GM18858 (cell line): ENCODE measurements at regions not wholly inside any gene's neighbourhood (a gene's known extent, or its start where the extent isn't known, plus 50 kb on each side); places are given as distances from the start of the nearest gene placed in this dataset.
"Not testable (repeated sequence)": the region's sequence is repeated elsewhere in the genome, so short reads cannot be mapped to it uniquely, and the experiment has no call there.

Source experiments
- ATAC-seq: cut with Tn5 transposase; IDR thresholded peaks from one replicate; pipeline ENCODE4 v1.9.1; 2021; ENCODE audit not compliant: unreplicated experiment

DNA sequence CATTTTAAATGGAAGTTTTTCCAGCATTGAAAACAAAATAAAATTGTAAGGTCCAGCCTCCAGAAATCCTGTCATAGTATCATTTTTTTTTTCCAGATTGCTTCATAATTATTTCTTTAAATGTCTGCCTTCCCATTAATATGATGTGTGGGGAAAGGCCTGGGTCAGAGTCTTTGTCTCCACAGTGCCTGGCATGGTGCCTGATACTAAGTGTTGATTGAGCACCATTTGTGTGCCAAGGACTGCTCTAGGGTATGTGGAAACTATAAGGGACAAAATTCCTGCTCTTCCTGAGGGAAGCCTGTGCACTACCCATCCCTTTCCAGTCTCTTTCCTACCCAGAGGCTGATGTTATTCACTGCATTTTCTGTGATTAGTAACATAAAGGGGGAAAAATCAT, 53.1 kb upstream of the BEND4 start:
- no peak for ATAC-seq

DNA sequence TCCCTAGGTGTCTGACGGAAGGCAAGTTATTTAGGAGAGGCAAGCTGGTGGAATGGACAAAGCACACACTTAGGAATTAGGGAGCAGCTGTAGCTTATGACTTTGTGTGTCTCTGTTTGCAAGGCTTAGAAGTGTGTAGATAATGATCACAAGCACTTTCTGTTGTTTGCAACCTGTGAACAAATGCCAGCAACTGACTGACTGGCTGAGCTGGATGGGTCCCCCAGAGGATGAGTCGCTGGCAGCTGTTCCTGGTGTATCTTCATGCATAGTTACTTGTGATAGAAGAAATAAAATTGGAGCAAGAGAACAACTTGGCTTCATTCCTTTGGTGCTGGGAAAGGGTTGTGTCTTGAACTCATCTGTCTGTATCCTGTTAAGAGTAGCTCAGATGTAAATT, 64.2 kb upstream of the BEND4 start:
- ATAC-seq = no peak

DNA sequence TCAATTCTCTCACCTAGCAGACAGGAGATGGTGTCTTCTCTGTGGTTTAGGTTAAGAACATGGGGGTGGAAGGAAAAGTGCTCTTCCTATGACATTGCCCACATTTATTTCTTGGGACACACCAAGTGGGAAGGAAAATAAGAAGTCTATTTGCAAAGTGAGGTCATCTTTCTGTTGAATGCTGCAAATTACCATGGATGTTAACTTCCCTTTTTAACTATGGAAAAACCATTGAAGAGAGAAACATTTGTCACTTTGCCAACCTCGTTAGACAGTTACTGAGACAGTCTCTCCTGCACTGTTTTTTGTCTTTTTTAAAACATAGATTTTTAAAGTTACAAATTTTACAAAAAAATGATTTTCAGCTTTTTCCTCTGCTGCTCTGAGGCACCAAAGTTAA, 72.8 kb upstream of the BEND4 start:
- ATAC-seq = no peak

DNA sequence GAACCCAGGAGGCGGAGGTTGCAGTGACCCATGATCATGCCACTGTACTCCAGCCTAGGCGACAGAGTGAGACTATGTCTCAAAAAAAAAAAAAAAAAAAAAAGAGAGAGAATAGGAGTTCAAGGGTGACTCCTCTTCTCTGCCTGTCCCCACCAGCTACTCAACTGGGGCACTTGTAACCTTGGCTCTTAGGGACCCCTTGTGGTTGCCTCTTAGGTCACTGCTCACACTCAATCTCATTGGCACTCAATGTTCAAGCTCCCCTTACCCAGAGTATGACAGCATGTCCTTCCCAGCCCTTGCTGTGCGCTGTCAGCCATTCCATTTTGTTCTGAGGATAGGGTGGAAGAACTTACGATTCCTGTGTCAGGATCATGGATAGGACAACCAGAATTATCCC, 82.4 kb upstream of the BEND4 start:
- ATAC-seq = no peak

DNA sequence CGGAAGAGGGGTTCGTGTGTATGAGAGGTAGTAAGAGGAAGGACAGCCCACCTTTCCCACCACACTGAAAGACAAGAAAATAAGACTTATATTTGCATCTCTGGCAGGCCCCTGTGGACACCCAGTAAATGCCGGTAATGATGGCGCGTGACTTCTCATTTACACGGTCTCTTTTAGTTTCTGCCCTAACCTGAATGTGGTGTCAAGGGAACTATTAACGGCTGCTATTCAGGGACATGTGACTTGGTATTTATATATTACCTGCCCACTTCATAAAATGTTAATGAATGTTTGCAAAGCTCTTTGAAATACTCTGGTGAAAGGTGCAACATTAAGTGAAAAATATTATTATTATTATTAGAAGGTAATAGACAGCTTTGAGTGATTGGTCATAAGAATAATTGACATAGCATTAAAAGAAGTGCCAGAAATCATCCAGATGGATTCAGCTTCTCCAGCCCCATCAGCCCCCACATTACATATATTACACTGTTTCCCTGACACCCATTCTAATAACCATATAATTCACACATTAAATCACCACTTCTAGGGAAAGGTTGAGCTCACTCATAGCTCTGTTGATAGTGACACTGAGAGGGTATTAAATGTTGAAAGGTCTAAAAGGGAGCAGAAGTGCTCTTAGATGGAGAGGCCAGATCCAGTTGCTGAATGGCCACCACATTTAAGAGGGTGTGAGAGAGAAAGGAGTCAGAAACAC, 83.0 kb upstream of the BEND4 start:
- no peak for ATAC-seq

DNA sequence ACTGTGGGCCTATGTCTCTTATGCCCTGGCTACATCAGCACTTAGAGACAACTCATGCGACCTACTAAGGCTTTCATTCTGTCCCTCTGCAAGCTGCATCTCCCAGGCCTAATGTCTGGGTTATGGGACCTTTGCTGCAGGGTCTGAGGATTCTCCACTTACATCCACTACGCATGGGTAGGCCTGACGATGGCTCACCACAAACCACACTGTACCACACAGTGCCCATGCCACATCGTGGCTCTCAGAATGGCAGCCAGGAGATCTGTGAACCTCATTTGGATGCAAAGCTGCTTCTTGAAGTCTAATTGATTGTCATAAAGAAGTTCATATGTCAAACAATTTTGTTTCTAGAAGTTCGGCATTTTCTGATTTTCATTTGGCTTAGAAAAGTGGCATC, 84.6 kb upstream of the BEND4 start:
- ATAC-seq = no peak

DNA sequence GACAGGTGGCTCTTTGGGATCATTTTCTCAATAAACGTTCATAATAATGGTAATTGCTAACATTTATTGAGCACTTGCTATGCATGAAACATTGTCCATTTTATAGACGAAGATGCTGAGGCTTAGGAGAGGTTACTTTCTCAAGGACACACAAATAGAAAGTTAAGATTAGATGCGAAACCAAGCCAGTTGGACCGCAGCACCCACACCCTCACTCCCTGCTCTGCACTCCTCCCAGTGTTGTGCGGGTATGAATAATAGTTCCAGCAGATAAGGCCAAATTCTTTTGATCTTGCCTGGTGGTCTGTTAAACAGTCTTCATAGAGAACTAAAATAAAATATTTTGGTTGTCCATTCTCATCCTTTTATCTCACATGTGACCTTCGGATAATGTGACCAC, 85.0 kb upstream of the BEND4 start:
- no peak for ATAC-seq

DNA sequence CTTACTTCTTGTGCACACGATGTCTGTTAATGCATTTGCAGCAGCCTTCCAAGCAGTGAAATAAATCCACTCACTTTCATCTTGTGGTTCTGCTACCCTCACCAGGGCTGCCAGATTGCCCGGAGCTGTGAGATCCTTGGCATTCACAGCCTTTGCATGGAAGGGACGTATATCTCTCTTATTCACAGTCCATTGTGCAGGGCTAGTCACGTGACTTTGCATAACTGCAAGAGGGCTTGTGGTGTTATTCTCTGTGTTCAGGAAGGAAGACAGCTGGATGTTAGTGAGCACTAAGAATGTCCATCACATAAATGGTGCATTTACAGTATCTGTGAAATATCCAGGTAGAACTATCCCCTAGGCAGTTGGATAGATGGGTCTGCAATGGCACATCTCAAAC, 96.5 kb upstream of the BEND4 start:
- no peak for ATAC-seq

DNA sequence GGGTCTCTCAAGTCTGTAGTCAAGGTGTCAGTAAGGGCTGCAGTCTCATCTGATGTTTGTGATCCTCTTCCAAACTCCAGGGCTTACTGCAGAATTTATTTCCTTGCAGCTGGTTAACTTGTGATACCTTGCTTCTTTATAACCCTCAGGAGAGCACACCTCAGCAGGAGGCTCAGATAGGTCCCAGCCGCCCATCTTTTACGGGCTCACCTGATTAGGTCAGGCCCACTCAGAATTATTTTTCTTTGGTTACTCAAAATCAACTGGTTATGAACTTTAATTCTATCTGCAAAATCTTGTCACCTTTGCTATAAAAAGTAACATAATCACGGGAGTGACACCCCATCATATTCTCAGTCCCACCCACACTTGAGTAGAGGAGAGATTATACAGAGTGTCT, 99.9 kb upstream of the BEND4 start:
- no peak for ATAC-seq

DNA sequence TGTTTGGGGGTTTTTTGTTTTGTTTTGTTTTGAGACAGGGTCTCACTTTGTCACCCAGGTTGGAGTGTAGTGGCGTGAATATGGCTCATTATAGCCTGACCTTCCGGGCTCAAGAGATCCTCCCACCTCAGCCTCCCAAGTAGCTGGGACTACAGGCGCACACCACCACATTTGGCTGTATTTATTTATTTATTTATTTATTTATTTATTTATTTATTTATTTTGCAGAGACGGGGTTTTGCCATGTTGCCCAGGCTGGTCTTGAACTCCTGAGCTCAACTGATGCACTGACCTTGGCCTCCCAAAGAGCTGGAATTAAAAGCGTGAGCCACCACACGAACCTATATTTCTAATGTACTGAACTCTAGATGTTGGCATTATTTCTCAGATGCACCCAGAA, 105.2 kb upstream of the BEND4 start:
- ATAC-seq = not testable (repeated sequence)

DNA sequence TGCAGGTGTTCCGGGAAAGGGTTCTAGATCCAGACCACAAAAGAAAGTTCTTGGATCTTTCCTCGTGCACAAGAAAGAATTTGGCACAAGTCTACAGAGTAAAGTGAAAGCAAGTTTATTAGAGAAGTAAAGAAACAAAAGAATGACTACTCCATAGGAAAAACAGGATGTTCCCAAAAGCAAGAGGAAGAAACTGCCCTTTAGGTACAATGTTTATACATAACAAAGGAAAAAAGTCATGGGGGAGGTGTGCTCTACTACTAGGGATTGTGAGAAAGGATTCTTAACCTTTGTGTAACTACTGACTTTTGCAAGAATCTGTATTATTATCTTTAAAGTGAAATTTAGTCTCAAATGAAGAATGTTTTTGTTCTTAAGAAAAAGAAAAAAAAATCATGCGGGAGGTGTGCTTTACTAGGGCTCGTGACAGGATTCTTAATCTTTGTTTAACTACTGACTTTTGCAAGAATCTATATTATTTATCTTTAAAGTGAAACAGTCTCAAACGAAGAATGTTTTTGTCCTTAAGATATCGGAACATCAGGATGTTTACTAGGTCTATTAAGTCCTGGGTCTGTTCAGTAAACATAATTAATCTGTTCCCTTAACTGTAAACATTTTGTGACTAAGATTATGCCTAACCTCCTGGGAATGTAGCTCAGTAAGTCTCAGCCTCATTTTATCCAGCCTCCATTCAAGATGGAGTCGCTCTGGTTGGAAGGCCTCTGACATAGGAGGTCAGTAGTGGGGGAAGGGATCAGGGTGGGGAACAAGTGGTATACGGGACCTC, 110.4 kb upstream of the BEND4 start:
- no peak for ATAC-seq

DNA sequence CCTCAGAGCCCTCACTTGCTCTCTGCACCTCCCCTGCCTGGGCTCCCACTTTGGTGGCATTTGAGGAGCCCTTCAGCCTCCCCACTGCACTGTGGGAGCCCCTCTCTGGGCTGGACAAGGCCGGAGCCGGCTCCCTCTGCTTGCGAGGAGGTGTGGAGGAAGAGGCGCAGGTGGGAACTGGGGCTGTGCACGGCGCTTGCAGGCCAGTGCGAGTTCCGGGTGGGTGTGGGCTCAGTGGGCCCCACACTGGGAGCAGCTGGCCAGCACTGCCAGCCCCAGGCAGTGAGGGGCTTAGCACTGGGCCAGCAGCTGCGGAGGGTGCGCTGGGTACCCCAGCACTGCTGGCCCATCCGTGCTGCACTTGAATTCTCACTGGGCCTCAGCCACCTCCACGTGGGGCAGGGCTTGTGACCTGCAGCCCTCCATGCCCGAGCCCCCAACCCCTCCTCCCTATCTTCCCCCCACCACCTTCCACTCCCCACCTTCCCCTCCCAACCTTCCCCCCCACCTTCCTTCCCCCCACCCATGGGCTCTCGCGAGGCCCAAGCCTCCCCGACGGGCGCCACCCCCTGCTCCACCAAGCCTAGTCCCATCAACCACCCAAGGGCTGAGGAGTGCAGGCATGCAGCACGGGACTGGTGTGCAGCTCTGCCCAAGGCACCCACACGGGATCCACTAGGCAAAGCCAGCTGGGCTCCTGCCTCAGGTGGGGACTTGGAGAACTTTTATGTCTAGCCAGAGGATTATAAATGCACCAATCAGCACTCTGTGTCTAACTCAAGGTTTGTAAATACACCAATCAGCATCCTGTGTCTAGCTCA, 113.5 kb upstream of the BEND4 start:
- ATAC-seq = no peak

DNA sequence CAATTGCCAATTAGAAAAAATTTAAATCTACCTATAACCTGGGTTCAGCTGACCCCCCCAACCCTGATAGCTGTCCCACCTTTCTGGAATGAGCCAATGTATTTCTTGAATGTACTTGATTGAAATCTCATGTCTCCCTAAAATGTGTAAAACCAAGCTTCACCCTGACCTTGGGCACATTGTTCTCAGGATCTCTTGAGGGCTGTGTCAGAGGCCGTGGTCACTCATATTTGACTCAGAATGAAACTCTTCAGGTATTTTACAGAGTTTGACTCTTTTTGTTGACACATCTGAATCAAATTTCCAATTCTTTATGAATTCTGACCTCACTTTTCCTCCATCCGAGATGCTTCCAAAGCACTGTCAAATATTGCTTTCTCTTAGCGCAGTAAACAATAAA, 115.3 kb upstream of the BEND4 start:
- no peak for ATAC-seq

DNA sequence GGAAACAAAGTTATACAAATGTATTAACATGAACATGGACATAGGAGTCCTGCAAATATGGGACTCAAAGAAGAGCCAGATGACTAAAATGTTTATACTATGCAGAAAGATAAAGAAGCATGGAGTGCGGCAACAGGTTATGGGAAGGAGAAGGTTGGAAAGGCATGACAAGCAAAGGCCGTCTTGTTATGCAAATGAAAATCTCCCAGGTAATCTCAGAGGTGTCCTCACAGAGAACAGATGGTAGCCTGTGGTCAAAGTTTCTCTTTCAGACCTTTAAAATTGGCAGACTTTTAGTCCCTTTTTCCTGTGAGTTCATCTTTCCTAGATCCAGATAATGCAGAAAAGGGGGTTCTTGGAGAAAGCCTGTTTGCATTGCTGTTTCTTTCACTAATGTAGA, 116.4 kb upstream of the BEND4 start:
- no peak for ATAC-seq

DNA sequence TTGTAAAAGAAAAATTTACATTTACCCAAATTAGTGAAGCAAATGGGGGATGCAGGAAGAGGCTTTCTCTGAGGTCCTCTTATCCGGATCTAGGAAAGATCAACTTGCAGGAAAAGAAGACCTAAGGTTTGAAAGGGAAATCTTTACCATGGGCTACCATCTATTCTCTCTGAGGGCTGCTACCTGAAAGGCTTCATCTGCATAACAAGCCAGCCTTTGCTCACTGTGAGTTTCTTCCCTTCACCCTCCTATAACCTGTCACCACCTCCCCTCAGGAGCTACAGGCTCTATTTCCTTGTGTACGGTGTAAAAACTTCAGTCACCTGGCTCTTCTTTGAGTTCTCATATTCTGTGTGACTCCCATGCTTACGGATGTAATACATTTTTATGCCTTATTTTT, 118.6 kb upstream of the BEND4 start:
- no peak for ATAC-seq

DNA sequence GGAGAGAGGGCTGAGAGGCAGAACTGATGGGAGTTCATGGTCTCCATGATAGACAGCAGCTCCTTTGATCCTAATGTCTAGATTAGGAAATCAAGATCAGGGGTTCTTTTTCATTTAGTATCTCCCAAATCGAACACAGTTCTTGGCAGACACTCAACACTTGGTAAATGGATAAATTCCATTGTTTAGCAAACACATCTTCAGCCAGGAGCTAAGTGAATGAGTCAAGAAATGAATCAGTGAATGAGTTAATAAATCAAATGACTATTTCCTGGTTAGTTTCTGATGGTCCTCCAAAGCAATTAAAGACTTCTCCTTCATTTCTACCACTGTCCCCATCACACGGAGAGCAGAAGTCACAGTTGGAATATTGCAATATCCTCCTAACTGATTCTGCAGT, 120.0 kb upstream of the SHISA3 start:
- no peak for ATAC-seq

DNA sequence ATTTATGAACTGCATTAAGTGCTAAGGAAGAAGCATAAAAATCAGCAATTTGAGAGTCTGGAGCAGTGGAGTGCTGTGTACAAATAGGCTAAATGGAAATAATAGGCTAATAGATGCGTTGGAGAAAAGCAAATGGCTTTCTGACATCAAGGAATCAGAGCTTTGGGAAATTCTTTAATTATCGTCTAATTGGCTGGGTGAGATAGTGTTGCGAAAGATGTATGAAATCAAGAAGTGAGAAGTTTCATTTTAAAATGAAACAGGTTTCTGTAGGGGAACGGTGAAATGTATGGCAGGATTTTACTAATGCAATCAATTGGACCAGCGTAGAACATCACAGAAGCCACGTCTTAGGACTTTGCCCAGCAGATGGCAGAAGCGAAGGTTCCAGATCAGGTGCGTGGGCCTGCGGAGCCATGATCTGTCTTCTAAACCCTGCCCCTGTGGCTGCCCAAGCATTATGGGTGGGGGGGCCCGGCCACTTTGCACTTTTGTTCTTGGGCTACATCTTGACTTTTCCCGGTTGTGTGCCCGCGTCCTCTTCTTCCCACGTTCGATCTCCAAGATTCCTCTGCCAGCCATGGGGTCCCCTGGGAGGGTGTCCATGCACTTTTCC, 118.5 kb upstream of the SHISA3 start:
- ATAC-seq = no peak

DNA sequence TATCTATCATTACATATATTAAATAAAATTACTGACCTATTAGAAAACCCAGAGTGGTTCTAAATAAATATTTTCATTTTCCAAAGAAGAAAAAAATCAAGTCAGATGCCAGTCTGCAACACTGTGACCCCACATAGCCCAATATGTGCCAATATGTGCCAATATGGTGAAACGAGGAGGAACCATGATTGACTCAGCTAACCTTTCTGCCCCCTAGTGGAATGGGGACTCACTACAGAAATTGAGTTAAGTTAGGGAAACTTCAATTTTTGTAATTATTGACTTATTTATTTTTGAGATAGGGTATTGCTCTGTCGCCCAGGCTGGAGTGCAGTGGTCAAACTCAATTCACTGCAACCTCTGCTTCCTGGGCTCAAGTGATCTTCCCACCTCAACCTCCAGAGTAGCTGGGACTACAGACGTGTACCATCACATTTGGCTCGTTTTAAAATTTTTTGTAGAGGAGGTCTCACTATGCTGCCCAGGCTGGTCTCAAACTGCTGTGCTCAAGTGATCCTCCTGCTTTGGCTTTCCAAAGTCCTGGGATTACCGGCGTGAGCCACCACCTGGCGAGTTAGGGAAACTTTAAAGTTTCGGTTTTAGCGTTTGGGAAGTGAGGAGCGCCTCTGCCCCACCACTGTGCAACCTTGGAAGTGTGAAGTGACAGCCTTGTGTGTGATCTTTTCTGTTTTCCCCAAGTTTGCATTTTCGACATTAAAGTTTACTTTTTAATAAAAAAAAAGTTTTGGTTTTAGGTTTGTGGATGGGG, 116.8 kb upstream of the SHISA3 start:
- no peak for ATAC-seq

DNA sequence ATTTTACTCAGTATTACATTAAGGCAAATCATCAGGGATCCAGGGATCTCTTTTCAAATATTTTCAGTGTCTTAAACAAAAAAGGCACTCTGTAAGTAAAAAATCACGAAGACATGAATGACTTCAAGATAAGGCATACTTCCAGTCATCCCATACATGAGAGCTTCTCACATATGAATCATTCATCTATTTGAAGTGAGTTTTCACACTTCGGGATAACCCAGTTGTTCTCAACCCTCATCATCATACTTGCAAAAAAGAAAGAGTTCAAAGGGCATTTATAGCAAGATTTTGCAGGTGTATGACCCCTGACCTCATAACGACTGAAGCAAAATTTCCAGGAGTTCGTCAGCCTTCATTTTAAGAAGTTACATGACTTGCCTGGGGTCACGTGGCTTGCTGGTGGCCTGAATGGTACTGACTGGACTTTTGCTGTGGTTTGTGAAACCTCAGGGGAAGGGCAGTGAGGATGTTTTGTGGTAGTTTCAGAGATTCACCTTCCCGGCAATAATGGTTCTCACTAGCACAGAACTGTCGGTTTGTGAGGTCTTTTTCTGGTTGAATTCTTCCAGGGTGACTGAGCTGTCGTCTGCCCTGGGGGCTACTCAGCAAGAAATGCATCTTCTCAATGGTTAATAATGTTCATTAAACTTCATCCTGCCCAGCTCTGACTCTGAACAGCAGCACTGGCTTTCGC, 115.8 kb upstream of the SHISA3 start:
- peak; percentile 42 for ATAC-seq
